ENCODE measurements at regions not wholly inside any gene's neighbourhood (a gene's known extent, or its start where the extent isn't known, plus 50 kb on each side); places are given as distances from the start of the nearest gene placed in this dataset.
A peak's percentile ranks its signal among the peaks of the same experiment; 100 is the strongest.

DNA sequence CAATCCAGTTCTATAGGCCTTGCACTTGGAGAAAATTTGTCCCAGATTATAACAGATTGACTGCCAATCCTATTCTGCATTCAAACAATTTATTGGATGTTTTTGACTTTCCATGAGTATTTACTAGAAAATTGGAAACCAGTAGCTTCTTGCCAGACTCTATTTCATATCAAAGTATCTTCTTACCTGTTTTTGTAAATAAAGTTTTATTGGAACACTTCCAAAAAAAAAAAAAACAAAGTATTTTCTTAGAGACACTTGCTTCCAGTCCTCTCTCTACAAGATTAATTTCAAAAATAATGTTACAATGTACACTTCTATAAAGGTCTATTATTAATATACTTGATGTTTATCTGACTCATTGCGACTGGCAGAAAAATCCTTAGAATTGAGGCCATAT, 209.2 kb upstream of the PCDH9 start:
- in situ Hi-C loops (cut with HindIII; ENCODE audit: low pct_unique_long_range_greater_than_20kb, low sequenced_read_pairs): no loop called here
- ATAC-seq: no peak

DNA sequence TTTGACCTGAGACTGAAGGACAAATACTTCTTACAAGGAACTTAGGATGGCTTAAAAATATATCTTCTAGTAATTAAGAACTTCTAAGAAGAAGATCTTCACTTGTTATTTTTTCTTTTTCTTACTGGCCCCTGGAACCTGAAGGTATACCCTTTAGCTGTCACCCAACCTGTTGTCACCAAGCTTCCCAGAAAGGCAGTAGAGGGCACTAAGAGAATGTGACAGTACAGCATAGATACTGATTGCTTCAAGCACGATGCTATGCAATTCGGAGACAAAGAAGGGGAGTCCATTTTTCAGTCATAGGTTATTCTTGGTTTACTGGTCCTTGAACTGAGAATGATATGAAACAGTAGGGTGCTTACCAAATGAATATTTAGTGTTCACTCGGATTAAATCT, 208.3 kb upstream of the PCDH9 start:
- CTCF ChIA-PET: no interaction called here
- DNase-seq (ENCODE audit: low read depth, low spot score): no peak

More for the DNA sequence above, 209.2 kb upstream of the PCDH9 start:
- Histone ChIP-seq H3K27me3 (ENCODE audit: control insufficient read depth, insufficient read depth, low read length) (no peaks in the 10 kb centered on the region), H3K4me1 (ENCODE audit: control insufficient read depth, insufficient read depth, low read length) (no peaks in the 10 kb centered on the region), H3K4me3 (ENCODE audit: low read depth in 2 of 2, low read length in 2 of 2) (no peak overlapping the region), H3K36me3 (ENCODE audit: control insufficient read depth, insufficient read depth, low read length) (no peaks in the 10 kb centered on the region), H3K9me3 (ENCODE audit: control insufficient read depth, insufficient read depth, low read depth, low read length) (no peaks in the 10 kb centered on the region), H3K27ac (ENCODE audit: low read length) (no peak overlapping the region)
- no peak for TF ChIP-seq TCF7L2 (IDR thresholded peaks at IDR 0.05; ENCODE audit: low read depth, low read length)
- TF ChIP-seq POLR2AphosphoS5 (IDR thresholded peaks at IDR 0.05; ENCODE audit: low read depth, low read length): no peak
- no peak for TF ChIP-seq SIN3A (IDR thresholded peaks at IDR 0.05; ENCODE audit: borderline replicate concordance, insufficient read depth, low read depth, low read length)
- TF ChIP-seq, protein P1, sequence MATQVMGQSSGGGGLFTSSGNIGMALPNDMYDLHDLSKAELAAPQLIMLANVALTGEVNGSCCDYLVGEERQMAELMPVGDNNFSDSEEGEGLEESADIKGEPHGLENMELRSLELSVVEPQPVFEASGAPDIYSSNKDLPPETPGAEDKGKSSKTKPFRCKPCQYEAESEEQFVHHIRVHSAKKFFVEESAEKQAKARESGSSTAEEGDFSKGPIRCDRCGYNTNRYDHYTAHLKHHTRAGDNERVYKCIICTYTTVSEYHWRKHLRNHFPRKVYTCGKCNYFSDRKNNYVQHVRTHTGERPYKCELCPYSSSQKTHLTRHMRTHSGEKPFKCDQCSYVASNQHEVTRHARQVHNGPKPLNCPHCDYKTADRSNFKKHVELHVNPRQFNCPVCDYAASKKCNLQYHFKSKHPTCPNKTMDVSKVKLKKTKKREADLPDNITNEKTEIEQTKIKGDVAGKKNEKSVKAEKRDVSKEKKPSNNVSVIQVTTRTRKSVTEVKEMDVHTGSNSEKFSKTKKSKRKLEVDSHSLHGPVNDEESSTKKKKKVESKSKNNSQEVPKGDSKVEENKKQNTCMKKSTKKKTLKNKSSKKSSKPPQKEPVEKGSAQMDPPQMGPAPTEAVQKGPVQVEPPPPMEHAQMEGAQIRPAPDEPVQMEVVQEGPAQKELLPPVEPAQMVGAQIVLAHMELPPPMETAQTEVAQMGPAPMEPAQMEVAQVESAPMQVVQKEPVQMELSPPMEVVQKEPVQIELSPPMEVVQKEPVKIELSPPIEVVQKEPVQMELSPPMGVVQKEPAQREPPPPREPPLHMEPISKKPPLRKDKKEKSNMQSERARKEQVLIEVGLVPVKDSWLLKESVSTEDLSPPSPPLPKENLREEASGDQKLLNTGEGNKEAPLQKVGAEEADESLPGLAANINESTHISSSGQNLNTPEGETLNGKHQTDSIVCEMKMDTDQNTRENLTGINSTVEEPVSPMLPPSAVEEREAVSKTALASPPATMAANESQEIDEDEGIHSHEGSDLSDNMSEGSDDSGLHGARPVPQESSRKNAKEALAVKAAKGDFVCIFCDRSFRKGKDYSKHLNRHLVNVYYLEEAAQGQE (IDR thresholded peaks at IDR 0.05; ENCODE audit: insufficient read depth in 1 of 2, low read depth in 2 of 2, low read length in 1 of 2): no peak
- TF ChIP-seq, protein P2, sequence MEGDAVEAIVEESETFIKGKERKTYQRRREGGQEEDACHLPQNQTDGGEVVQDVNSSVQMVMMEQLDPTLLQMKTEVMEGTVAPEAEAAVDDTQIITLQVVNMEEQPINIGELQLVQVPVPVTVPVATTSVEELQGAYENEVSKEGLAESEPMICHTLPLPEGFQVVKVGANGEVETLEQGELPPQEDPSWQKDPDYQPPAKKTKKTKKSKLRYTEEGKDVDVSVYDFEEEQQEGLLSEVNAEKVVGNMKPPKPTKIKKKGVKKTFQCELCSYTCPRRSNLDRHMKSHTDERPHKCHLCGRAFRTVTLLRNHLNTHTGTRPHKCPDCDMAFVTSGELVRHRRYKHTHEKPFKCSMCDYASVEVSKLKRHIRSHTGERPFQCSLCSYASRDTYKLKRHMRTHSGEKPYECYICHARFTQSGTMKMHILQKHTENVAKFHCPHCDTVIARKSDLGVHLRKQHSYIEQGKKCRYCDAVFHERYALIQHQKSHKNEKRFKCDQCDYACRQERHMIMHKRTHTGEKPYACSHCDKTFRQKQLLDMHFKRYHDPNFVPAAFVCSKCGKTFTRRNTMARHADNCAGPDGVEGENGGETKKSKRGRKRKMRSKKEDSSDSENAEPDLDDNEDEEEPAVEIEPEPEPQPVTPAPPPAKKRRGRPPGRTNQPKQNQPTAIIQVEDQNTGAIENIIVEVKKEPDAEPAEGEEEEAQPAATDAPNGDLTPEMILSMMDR (IDR thresholded peaks at IDR 0.05): no peak
- CTCF ChIA-PET: no interaction called here
- POLR2A ChIA-PET: no interaction called here
- BruUV-seq (replicated peaks): no TSS peak
- DNase-seq (ENCODE audit: low read depth, low spot score): no peak
- intact Hi-C loops (cut with micrococcal nuclease; ENCODE audit: unreplicated experiment): no loop called here

More for the DNA sequence above, 208.3 kb upstream of the PCDH9 start:
- no peaks in the 10 kb centered on the region for H3K9me3 ChIP-seq (ENCODE audit: control insufficient read depth, insufficient read depth, low read depth, low read length)
- TF ChIP-seq TCF7L2 (IDR thresholded peaks at IDR 0.05; ENCODE audit: low read depth, low read length): no peak
- TF ChIP-seq, protein P1 (IDR thresholded peaks at IDR 0.05; ENCODE audit: insufficient read depth in 1 of 2, low read depth in 2 of 2, low read length in 1 of 2): no peak
- TF ChIP-seq SIN3A (IDR thresholded peaks at IDR 0.05; ENCODE audit: borderline replicate concordance, insufficient read depth, low read depth, low read length): no peak
- TF ChIP-seq, protein P2 (IDR thresholded peaks at IDR 0.05): peak; percentile 33; the same call in 1 of the 2 replicates
- TF ChIP-seq POLR2AphosphoS5 (IDR thresholded peaks at IDR 0.05; ENCODE audit: low read depth, low read length): no peak
- POLR2A ChIA-PET: no interaction called here
- H3K27ac ChIP-seq (ENCODE audit: low read length): no peak overlapping the region
- no peak for ATAC-seq
- BruUV-seq (replicated peaks): no TSS peak
- no peak overlapping the region for H3K4me3 ChIP-seq (ENCODE audit: low read depth in 2 of 2, low read length in 2 of 2)
- no peaks in the 10 kb centered on the region for H3K36me3 ChIP-seq (ENCODE audit: control insufficient read depth, insufficient read depth, low read length)
- intact Hi-C loops (cut with micrococcal nuclease; ENCODE audit: unreplicated experiment) (no loop called here), in situ Hi-C loops (cut with HindIII; ENCODE audit: low pct_unique_long_range_greater_than_20kb, low sequenced_read_pairs) (no loop called here)
- no peaks in the 10 kb centered on the region for H3K27me3 ChIP-seq (ENCODE audit: control insufficient read depth, insufficient read depth, low read length)
- H3K4me1 ChIP-seq (ENCODE audit: control insufficient read depth, insufficient read depth, low read length): no peaks in the 10 kb centered on the region
